ENCODE measurements at regions not wholly inside any gene's neighbourhood (a gene's known extent, or its start where the extent isn't known, plus 50 kb on each side); places are given as distances from the start of the nearest gene placed in this dataset.
"Not testable (repeated sequence)": the region's sequence is repeated elsewhere in the genome, so short reads cannot be mapped to it uniquely, and the experiment has no call there.

GRCh38 chr6:167671379-167671976 lies 155.2 kb upstream of the AFDN start:
- H3K27me3 ChIP-seq (ENCODE audit: control insufficient read depth in 2 of 2, insufficient read depth in 2 of 2, low read length in 2 of 2); H2AFZ ChIP-seq (ENCODE audit: low read depth, low read length); BruUV-seq (replicated peaks); H3K9me3 ChIP-seq (replicated peaks; ENCODE audit: control insufficient read depth, insufficient read depth, low read length); H4K20me1 ChIP-seq (replicated peaks; ENCODE audit: control insufficient read depth, extremely low read depth, insufficient read depth, low read length); dilution Hi-C loops (cut with MboI; ENCODE audit: extremely low pct_ligation_motif_present, low sequenced_read_pairs); FAIRE-seq; H3K79me2 ChIP-seq (ENCODE audit: control insufficient read depth, insufficient read depth, low read length); H3K4me2 ChIP-seq (ENCODE audit: insufficient read depth, low read length); H3K27ac ChIP-seq (ENCODE audit: insufficient read depth, low read depth, low read length); CTCF ChIA-PET; H3K9ac ChIP-seq (replicated peaks; ENCODE audit: extremely low read depth, insufficient read depth, low read length); intact Hi-C loops (cut with micrococcal nuclease); H3K9me1 ChIP-seq (replicated peaks; ENCODE audit: control insufficient read depth, extremely low read depth, insufficient read depth, low read length); H3K4me3 ChIP-seq (replicated peaks in 1 of 3; ENCODE audit: insufficient read depth in 1 of 3, low read depth in 1 of 3, low read length in 3 of 3); H3K36me3 ChIP-seq (ENCODE audit: control insufficient read depth in 2 of 2, extremely low read depth in 1 of 2, insufficient read depth in 2 of 2, low read length in 2 of 2); POLR2A ChIA-PET; DNase-seq (ENCODE audit: low read depth, low spot score); H3K4me1 ChIP-seq (ENCODE audit: control insufficient read depth, extremely low read depth, insufficient read depth, low read length): not testable (repeated sequence)

DNA sequence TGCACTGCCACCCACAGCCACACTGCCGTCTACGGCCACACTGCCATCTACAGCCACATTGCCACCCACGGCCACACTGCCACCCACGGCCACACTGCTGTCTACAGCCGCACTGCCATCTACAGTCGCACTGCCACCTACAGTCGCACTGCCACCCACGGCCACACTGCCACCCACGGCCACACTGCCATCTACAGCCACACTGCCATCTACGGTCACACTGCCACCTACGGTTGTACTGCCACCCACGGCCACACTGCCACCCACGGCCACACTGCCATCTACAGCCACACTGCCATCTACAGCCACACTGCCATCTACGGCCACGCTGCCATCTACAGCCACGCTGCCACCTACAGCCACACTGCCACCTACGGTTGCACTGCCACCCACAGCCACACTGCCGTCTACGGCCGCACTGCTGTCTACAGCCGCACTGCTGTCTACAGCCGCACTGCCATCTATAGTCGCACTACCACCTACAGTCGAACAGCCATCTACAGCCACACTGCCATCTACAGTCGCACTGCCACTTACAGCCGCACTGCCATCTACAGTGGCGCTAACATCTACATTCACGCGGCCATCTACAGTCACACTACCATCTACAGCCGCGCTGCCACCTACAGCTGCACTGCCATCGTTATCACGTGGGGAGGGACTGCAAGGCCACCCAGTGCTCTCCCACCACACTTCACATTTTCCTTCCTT lies 154.6 kb upstream of the AFDN start:
- intact Hi-C loops (cut with micrococcal nuclease): no loop called here
- ChIA-PET POLR2A (no interaction called here), CTCF (no interaction called here)
- no peak for DNase-seq (ENCODE audit: low read depth, low spot score)
- Histone ChIP-seq H2AFZ (ENCODE audit: low read depth, low read length) (no peak overlapping the region), H3K4me2 (ENCODE audit: insufficient read depth, low read length) (no peak overlapping the region), H3K36me3 (ENCODE audit: control insufficient read depth in 2 of 2, extremely low read depth in 1 of 2, insufficient read depth in 2 of 2, low read length in 2 of 2) (no peaks in the 10 kb centered on the region), H3K27ac (ENCODE audit: insufficient read depth, low read depth, low read length) (no peak overlapping the region), H3K27me3 (ENCODE audit: control insufficient read depth in 2 of 2, insufficient read depth in 2 of 2, low read length in 2 of 2) (no peaks in the 10 kb centered on the region), H3K4me3 (replicated peaks in 1 of 3; ENCODE audit: insufficient read depth in 1 of 3, low read depth in 1 of 3, low read length in 3 of 3) (no peak overlapping the region), H3K4me1 (ENCODE audit: control insufficient read depth, extremely low read depth, insufficient read depth, low read length) (peaks cover 16% of the 10 kb centered on the region), H3K9me1 (replicated peaks; ENCODE audit: control insufficient read depth, extremely low read depth, insufficient read depth, low read length) (no peaks in the 10 kb centered on the region), H3K9ac (replicated peaks; ENCODE audit: extremely low read depth, insufficient read depth, low read length) (no peak overlapping the region), H3K79me2 (ENCODE audit: control insufficient read depth, insufficient read depth, low read length) (no peaks in the 10 kb centered on the region), H3K9me3 (replicated peaks; ENCODE audit: control insufficient read depth, insufficient read depth, low read length) (no peaks in the 10 kb centered on the region), H4K20me1 (replicated peaks; ENCODE audit: control insufficient read depth, extremely low read depth, insufficient read depth, low read length) (no peaks in the 10 kb centered on the region)
- TF ChIP-seq JUN (IDR thresholded peaks at IDR 0.05; ENCODE audit: borderline replicate concordance, insufficient read depth, insufficient read length, low read depth) (no peak), GATA2 (IDR thresholded peaks at IDR 0.05; ENCODE audit: insufficient read depth, insufficient read length, low read depth, low read length) (no peak), MYC (IDR thresholded peaks at IDR 0.05; ENCODE audit: low read depth, low read length) (no peak), EZH2 (IDR thresholded peaks at IDR 0.05; ENCODE audit: borderline replicate concordance, low read depth, low read length, severe bottlenecking) (no peak), CTCF (IDR thresholded peaks at IDR 0.05; ENCODE audit: extremely low read depth in 1 of 2, insufficient read depth in 1 of 2, low read depth in 1 of 2, low read length in 2 of 2) (no peak), POLR2A (IDR thresholded peaks at IDR 0.05; ENCODE audit: low read depth, low read length) (no peak), POLR2AphosphoS5 (IDR thresholded peaks at IDR 0.05; ENCODE audit: insufficient read depth, low read depth, low read length) (no peak), FOS (IDR thresholded peaks at IDR 0.05; ENCODE audit: borderline replicate concordance, insufficient read depth, low read length) (no peak)
- TF ChIP-seq, protein P1, sequence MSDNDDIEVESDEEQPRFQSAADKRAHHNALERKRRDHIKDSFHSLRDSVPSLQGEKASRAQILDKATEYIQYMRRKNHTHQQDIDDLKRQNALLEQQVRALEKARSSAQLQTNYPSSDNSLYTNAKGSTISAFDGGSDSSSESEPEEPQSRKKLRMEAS (IDR thresholded peaks at IDR 0.05; ENCODE audit: insufficient read depth, insufficient read length): no peak
- BruUV-seq (replicated peaks): no TSS peak
- no peak for FAIRE-seq
- dilution Hi-C loops (cut with MboI; ENCODE audit: extremely low pct_ligation_motif_present, low sequenced_read_pairs): no loop called here

Measured in endothelial cell of umbilical vein (primary cell).